ENCODE measurements at regions not wholly inside any gene's neighbourhood (a gene's known extent, or its start where the extent isn't known, plus 50 kb on each side); places are given as distances from the start of the nearest gene placed in this dataset.

DNA sequence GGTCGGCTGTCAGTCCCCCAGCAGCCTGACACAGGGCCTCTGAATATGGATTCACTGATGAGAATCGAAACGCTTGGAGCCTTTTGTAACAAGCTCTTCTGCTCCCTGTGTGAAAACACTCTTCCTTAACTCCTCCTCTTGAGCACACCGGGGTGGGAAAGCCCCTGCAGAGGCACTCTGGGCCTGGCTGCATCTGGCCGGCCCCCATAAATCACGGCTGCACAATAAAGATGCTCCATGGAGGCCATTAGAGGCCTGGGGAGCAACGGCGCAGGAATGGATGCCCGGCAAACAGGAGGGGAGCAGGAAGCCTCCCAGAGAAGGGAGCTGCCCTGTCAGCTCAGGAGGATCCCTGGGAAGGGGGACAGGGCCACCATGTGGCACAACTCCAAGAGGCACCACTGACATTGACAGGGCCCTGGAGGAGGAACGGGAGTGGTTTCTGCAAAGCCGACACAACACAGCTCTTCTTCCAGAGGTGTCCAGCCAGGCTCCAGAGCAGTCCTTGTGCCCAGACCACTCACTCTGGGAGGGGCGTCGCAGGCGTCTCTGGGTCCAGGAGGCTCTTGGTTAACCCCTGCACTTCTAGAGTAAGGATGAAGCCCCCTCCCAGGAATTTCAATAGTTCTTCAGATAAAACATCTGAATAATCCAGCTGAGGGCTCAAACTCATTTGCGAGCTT is 509.3 kb upstream of the PPP2R3A start:
- no peaks in the 10 kb centered on the region for H3K4me1 Mint-ChIP-seq (ENCODE audit: unreplicated experiment)
- no peaks in the 10 kb centered on the region for H3K36me3 Mint-ChIP-seq (ENCODE audit: unreplicated experiment)
- DNase-seq (ENCODE audit: extremely low spot score, unreplicated experiment), result peak; percentile 74
- no peak overlapping the region for H3K27ac Mint-ChIP-seq (ENCODE audit: unreplicated experiment)
- H3K9me3 Mint-ChIP-seq (ENCODE audit: unreplicated experiment), result no peaks in the 10 kb centered on the region
- peaks cover 10% of the 10 kb centered on the region for H3K27me3 Mint-ChIP-seq (ENCODE audit: unreplicated experiment)
- TF ChIP-seq, protein P1, sequence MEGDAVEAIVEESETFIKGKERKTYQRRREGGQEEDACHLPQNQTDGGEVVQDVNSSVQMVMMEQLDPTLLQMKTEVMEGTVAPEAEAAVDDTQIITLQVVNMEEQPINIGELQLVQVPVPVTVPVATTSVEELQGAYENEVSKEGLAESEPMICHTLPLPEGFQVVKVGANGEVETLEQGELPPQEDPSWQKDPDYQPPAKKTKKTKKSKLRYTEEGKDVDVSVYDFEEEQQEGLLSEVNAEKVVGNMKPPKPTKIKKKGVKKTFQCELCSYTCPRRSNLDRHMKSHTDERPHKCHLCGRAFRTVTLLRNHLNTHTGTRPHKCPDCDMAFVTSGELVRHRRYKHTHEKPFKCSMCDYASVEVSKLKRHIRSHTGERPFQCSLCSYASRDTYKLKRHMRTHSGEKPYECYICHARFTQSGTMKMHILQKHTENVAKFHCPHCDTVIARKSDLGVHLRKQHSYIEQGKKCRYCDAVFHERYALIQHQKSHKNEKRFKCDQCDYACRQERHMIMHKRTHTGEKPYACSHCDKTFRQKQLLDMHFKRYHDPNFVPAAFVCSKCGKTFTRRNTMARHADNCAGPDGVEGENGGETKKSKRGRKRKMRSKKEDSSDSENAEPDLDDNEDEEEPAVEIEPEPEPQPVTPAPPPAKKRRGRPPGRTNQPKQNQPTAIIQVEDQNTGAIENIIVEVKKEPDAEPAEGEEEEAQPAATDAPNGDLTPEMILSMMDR (IDR thresholded peaks at IDR 0.05), result no peak
- H3K4me3 Mint-ChIP-seq (ENCODE audit: unreplicated experiment), result no peak overlapping the region

DNA sequence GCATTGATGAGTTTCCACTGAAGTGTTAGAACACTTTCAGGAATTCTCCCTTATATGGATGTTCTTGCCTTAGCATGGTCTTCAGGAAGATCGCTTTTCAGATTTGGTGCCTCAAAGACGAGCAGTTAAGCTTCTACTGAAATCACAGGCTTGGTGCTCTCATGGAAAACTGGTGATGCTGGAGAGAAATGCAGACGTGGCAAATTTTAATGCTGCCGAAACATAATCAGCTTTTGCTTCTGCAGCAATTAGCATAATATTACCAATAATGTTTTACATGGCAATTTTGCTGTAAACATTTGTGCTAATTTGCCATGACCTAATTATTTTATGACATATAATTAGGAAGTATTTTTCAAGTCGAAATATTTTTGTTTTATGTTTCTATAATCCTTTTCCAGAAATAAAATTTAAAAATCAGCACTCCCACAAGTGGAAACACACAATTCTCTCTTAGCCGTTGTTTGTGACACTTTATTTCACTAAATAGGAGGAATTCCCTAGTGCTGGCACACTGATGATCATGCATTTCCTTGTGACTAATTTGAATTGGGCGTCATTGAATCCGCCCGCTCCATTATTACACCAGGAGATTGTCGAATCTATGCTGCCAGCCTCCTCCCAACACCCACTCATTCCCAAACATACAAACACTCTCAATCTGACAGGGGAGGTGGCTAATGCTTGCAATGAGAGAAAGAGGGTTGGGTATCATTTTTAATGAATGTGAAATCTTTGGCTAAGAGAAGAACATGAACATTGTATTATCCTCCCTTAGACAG is 506.8 kb upstream of the PPP2R3A start:
- TF ChIP-seq, protein P1 (IDR thresholded peaks at IDR 0.05), result no peak
- no peaks in the 10 kb centered on the region for H3K4me1 Mint-ChIP-seq (ENCODE audit: unreplicated experiment)
- H3K9me3 Mint-ChIP-seq (ENCODE audit: unreplicated experiment), result no peaks in the 10 kb centered on the region
- no peak overlapping the region for H3K4me3 Mint-ChIP-seq (ENCODE audit: unreplicated experiment)
- peaks cover 10% of the 10 kb centered on the region for H3K27me3 Mint-ChIP-seq (ENCODE audit: unreplicated experiment)
- H3K27ac Mint-ChIP-seq (ENCODE audit: unreplicated experiment), result no peak overlapping the region
- peak; percentile 27 for DNase-seq (ENCODE audit: extremely low spot score, unreplicated experiment)
- no peaks in the 10 kb centered on the region for H3K36me3 Mint-ChIP-seq (ENCODE audit: unreplicated experiment)

DNA sequence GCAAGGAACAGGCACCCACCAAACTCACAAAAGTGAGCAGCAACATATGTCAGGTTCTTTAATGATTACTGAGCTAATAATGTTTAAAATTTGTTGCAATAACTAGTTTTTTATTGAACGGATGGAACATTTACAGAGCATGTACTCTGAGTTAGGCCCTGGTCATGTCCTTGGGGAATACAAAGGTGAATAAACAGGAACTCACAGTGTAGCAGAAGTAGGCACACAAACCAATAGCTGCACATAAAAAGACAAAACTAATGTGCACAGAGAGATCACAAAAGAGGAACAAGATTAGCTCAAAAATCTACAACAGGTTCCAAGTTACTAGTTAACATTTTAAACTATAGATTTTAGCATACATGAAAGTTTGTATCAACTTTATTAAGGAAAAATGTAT is 505.3 kb upstream of the PPP2R3A start:
- Mint-ChIP-seq H3K36me3 (ENCODE audit: unreplicated experiment) (no peaks in the 10 kb centered on the region), H3K27ac (ENCODE audit: unreplicated experiment) (no peak overlapping the region), H3K4me1 (ENCODE audit: unreplicated experiment) (no peaks in the 10 kb centered on the region), H3K9me3 (ENCODE audit: unreplicated experiment) (no peaks in the 10 kb centered on the region), H3K4me3 (ENCODE audit: unreplicated experiment) (no peak overlapping the region), H3K27me3 (ENCODE audit: unreplicated experiment) (peaks cover 10% of the 10 kb centered on the region)
- no peak for DNase-seq (ENCODE audit: extremely low spot score, unreplicated experiment)
- TF ChIP-seq, protein P1 (IDR thresholded peaks at IDR 0.05), result no peak

DNA sequence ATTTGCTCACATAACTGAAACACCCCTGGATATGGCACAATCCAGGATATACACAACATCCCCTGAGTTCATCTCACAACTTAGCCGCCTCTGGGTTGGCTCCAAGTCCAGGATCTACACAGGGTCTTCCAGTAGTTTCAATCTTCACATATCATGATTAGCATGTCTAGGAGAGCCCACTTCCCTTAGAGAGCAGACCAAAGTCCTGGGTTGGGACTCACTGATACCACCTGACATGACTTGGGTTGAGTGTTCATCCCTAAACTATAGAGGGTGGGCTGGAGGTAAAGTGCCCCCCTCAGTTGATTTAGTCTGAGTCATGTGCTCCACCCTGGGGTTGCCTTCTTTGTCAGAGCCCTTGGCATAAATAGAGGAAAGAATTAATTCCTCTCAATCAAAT is 493.6 kb upstream of the PPP2R3A start:
- no peaks in the 10 kb centered on the region for H3K4me1 Mint-ChIP-seq (ENCODE audit: unreplicated experiment)
- no peak for DNase-seq (ENCODE audit: extremely low spot score, unreplicated experiment)
- no peaks in the 10 kb centered on the region for H3K9me3 Mint-ChIP-seq (ENCODE audit: unreplicated experiment)
- H3K4me3 Mint-ChIP-seq (ENCODE audit: unreplicated experiment), result no peak overlapping the region
- TF ChIP-seq, protein P1 (IDR thresholded peaks at IDR 0.05), result no peak
- peaks cover 4% of the 10 kb centered on the region for H3K27me3 Mint-ChIP-seq (ENCODE audit: unreplicated experiment)
- H3K36me3 Mint-ChIP-seq (ENCODE audit: unreplicated experiment), result no peaks in the 10 kb centered on the region
- H3K27ac Mint-ChIP-seq (ENCODE audit: unreplicated experiment), result no peak overlapping the region

DNA sequence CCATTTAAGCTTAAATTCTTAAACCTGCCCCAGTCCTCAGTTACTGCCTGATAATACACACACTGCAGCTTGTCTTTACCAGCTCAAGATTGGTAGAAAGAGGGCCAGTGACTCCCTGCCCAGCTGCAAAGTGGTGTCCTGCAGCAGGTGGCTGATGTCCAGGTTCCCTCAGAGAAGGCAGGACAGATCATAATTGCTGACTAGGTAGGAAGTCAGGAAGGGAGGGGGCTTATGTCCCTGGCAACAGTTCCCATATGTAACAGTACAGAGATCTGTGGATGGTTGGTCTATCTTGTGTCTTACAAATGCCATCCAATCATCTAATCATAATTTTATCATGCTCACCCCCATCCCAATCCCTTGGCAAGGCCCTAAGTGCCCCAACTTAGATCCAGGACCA is 492.1 kb upstream of the PPP2R3A start:
- Mint-ChIP-seq H3K27me3 (ENCODE audit: unreplicated experiment) (peaks cover 6% of the 10 kb centered on the region), H3K4me1 (ENCODE audit: unreplicated experiment) (no peaks in the 10 kb centered on the region), H3K4me3 (ENCODE audit: unreplicated experiment) (no peak overlapping the region), H3K27ac (ENCODE audit: unreplicated experiment) (no peak overlapping the region), H3K9me3 (ENCODE audit: unreplicated experiment) (no peaks in the 10 kb centered on the region), H3K36me3 (ENCODE audit: unreplicated experiment) (no peaks in the 10 kb centered on the region)
- DNase-seq (ENCODE audit: extremely low spot score, unreplicated experiment), result no peak
- TF ChIP-seq, protein P1 (IDR thresholded peaks at IDR 0.05), result no peak

Data from osteocyte (in vitro differentiated cells).